ENCODE measurements at regions not wholly inside any gene's neighbourhood (a gene's known extent, or its start where the extent isn't known, plus 50 kb on each side); places are given as distances from the start of the nearest gene placed in this dataset.

GRCh38 chr5:126056352-126056751 lies 366.9 kb upstream of the GRAMD2B start:
- no peak for TF ChIP-seq POLR2A (IDR thresholded peaks at IDR 0.05)
- no peak for TF ChIP-seq CTCF (IDR thresholded peaks at IDR 0.05)

All from tibial nerve (tissue), 3 donors.